Ishikawa (cell line): ENCODE measurements at regions not wholly inside any gene's neighbourhood (a gene's known extent, or its start where the extent isn't known, plus 50 kb on each side); places are given as distances from the start of the nearest gene placed in this dataset.

ENCODE experiments used
- CEBPB ChIP-seq: IDR thresholded peaks from 2 replicates; pipeline ENCODE4 v1.6.1; 2012
- CREB1 ChIP-seq: IDR thresholded peaks from 2 replicates; pipeline ENCODE4 v1.6.1; 2012; ENCODE audit warnings: low read depth
- EP300 ChIP-seq: IDR thresholded peaks from 2 replicates; pipeline ENCODE4 v1.6.1; 2012; ENCODE audit warnings: borderline replicate concordance
- NFIC ChIP-seq: IDR thresholded peaks from 2 replicates; pipeline ENCODE4 v1.6.1; 2012
- RAD21 ChIP-seq: IDR thresholded peaks from 2 replicates; pipeline ENCODE4 v1.6.1; 2012; ENCODE audit warnings: low read depth
- TAF1 ChIP-seq: IDR thresholded peaks from 2 replicates; pipeline ENCODE4 v1.6.1; 2012; ENCODE audit warnings: low read depth, mild to moderate bottlenecking
- TCF12 ChIP-seq: IDR thresholded peaks from 2 replicates; pipeline ENCODE4 v1.6.1; 2012; ENCODE audit warnings: low read depth
- TEAD4 ChIP-seq: IDR thresholded peaks from 2 replicates; pipeline ENCODE4 v1.6.1; 2012
- YY1 ChIP-seq: IDR thresholded peaks from 2 replicates; pipeline ENCODE4 v1.6.1; 2012; ENCODE audit warnings: low read depth
- ZBTB7A ChIP-seq: IDR thresholded peaks from 2 replicates; pipeline ENCODE4 v1.6.1; 2012; ENCODE audit warnings: low read depth
- TF ChIP-seq, protein P1 (sequence below): IDR thresholded peaks from 2 replicates; pipeline ENCODE4 v1.6.1; 2012
- TF ChIP-seq, protein P2 (sequence below): IDR thresholded peaks from 2 replicates; pipeline ENCODE4 v1.6.1; 2012; ENCODE audit warnings: low read depth, mild to moderate bottlenecking

DNA sequence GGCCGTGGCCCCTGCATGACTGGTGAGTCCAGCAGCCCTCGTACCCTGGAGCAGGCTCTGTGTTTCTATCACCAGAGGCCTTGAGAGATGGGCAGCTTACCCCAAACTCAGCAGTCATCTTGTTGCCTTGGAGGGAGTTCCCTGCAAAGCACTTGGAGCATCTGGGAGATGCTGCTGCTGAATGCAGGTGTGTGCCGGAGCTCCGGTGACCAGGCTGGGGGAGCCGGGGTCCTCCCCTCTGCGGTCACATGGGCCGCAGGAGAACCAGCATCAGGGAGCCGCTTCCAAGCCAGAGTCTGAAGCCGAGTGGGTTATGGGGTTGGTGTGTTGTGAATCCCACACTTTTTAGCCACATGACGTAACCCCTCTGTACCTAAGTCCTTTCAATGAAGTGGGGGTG, 82.8 kb downstream of the TEX29 start:
- TF ChIP-seq CEBPB (no peak), RAD21 (no peak), YY1 (no peak), TAF1 (no peak), EP300 (no peak), CREB1 (no peak), NFIC (no peak), TCF12 (no peak), ZBTB7A (no peak), TEAD4 (no peak)
- TF ChIP-seq, protein P1, sequence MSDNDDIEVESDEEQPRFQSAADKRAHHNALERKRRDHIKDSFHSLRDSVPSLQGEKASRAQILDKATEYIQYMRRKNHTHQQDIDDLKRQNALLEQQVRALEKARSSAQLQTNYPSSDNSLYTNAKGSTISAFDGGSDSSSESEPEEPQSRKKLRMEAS: no peak
- TF ChIP-seq, protein P2, sequence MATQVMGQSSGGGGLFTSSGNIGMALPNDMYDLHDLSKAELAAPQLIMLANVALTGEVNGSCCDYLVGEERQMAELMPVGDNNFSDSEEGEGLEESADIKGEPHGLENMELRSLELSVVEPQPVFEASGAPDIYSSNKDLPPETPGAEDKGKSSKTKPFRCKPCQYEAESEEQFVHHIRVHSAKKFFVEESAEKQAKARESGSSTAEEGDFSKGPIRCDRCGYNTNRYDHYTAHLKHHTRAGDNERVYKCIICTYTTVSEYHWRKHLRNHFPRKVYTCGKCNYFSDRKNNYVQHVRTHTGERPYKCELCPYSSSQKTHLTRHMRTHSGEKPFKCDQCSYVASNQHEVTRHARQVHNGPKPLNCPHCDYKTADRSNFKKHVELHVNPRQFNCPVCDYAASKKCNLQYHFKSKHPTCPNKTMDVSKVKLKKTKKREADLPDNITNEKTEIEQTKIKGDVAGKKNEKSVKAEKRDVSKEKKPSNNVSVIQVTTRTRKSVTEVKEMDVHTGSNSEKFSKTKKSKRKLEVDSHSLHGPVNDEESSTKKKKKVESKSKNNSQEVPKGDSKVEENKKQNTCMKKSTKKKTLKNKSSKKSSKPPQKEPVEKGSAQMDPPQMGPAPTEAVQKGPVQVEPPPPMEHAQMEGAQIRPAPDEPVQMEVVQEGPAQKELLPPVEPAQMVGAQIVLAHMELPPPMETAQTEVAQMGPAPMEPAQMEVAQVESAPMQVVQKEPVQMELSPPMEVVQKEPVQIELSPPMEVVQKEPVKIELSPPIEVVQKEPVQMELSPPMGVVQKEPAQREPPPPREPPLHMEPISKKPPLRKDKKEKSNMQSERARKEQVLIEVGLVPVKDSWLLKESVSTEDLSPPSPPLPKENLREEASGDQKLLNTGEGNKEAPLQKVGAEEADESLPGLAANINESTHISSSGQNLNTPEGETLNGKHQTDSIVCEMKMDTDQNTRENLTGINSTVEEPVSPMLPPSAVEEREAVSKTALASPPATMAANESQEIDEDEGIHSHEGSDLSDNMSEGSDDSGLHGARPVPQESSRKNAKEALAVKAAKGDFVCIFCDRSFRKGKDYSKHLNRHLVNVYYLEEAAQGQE: no peak
